ENCODE measurements at regions not wholly inside any gene's neighbourhood (a gene's known extent, or its start where the extent isn't known, plus 50 kb on each side); places are given as distances from the start of the nearest gene placed in this dataset.

DNA sequence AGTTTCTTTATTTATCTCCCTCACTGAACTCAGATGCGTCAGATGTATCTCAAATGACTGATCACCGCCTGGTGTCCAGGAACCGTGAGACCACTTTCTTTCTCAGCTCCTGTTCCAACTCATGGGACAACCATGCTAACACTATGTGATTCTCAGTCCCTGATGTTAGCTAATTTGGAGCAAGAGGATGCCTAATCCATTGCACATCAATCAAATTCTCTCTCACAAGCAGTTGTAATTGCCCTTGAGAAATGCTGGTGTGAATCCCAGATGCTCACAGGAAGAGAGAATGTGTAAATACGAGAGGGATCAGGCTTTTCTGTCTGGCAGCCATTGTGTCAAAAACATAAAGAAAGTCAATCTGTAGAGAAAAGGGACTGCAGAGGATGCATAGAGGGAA is 134.9 kb downstream of the WSCD1 start:
- no peaks in the 10 kb centered on the region for H3K4me1 Mint-ChIP-seq
- no peaks in the 10 kb centered on the region for H3K27me3 Mint-ChIP-seq
- no peaks in the 10 kb centered on the region for H3K9me3 Mint-ChIP-seq
- no peak for DNase-seq
- no peak overlapping the region for H3K27ac Mint-ChIP-seq
- no peak overlapping the region for H3K4me3 Mint-ChIP-seq
- intact Hi-C loops (cut with micrococcal nuclease) = no loop called here
- no peaks in the 10 kb centered on the region for H3K36me3 Mint-ChIP-seq (ENCODE audit: low read depth)

DNA sequence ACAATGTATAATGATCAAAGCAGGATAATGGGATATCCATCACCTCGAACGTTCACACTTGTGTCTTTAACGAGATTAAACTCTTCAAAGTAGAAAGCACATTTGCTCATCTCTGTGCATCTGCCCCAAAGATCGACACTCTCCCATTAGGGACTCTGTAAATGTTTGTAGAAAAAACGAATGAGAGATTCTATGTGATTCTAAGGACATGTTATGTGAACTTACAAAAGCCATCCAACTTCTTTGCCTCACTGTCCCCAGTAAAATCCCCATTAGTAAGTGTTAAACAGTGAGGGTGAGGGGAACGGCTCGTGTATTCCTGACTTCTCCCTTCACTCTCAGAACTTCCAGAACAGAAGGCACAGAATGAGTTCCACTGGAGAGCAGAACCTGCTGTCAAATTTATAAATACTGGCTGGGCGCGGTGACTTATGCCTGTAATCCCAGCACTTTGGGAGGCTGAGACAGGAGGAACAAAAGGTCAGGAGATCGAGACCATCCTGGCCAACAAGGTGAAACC is 134.1 kb downstream of the WSCD1 start:
- Mint-ChIP-seq H3K27ac (no peak overlapping the region), H3K4me1 (no peaks in the 10 kb centered on the region), H3K4me3 (no peak overlapping the region), H3K27me3 (no peaks in the 10 kb centered on the region), H3K36me3 (ENCODE audit: low read depth) (no peaks in the 10 kb centered on the region), H3K9me3 (no peaks in the 10 kb centered on the region)
- DNase-seq = no peak
- intact Hi-C loops (cut with micrococcal nuclease) = no loop called here

DNA sequence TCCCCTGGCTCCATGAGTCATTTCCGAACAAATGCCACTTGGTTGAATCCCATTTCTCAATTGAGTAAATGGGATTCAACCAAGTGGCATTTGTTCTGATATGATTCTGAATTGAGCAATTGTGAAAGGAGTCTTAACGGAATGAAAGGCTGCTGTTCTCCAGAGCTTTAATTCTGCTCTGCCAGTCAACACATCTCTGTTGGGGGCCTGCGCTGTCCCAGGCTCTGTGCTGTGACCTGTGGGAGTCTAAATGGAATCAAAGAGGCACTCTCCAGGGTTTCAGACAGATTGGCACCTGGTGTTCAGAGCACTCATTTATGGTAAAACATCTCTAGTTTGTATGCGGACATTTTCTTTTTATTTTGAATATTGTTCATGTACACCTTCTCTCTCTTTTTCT is 126.2 kb downstream of the WSCD1 start:
- no peaks in the 10 kb centered on the region for H3K4me1 Mint-ChIP-seq
- no peak for DNase-seq
- no peak overlapping the region for H3K27ac Mint-ChIP-seq
- peaks cover 6% of the 10 kb centered on the region for H3K9me3 Mint-ChIP-seq
- intact Hi-C loops (cut with micrococcal nuclease) = no loop called here
- peaks cover 4% of the 10 kb centered on the region for H3K36me3 Mint-ChIP-seq (ENCODE audit: low read depth)
- no peak overlapping the region for H3K4me3 Mint-ChIP-seq
- no peaks in the 10 kb centered on the region for H3K27me3 Mint-ChIP-seq

DNA sequence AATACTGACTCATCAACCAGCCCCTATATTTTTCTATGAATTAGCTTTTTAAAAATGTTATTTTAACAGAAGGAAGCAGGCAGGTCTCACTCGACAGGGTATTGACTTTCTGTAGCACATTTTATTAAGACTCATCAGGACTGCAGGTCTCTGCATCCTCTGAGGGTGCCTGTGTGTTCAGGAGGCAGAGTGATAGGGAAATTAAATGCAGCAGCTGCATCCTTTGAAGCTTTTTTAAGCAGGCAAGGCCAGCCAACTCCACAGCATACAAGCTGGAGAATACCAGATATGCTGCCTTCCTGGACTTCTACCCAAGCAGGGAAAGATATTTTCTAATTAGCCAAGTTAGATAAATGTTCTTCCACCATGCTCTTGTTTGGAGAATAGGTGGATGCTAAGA is 124.9 kb downstream of the WSCD1 start:
- Mint-ChIP-seq H3K4me1 (no peaks in the 10 kb centered on the region), H3K9me3 (peaks cover 6% of the 10 kb centered on the region), H3K36me3 (ENCODE audit: low read depth) (peaks cover 4% of the 10 kb centered on the region), H3K4me3 (no peak overlapping the region), H3K27me3 (no peaks in the 10 kb centered on the region), H3K27ac (no peak overlapping the region)
- intact Hi-C loops (cut with micrococcal nuclease) = no loop called here
- no peak for DNase-seq

DNA sequence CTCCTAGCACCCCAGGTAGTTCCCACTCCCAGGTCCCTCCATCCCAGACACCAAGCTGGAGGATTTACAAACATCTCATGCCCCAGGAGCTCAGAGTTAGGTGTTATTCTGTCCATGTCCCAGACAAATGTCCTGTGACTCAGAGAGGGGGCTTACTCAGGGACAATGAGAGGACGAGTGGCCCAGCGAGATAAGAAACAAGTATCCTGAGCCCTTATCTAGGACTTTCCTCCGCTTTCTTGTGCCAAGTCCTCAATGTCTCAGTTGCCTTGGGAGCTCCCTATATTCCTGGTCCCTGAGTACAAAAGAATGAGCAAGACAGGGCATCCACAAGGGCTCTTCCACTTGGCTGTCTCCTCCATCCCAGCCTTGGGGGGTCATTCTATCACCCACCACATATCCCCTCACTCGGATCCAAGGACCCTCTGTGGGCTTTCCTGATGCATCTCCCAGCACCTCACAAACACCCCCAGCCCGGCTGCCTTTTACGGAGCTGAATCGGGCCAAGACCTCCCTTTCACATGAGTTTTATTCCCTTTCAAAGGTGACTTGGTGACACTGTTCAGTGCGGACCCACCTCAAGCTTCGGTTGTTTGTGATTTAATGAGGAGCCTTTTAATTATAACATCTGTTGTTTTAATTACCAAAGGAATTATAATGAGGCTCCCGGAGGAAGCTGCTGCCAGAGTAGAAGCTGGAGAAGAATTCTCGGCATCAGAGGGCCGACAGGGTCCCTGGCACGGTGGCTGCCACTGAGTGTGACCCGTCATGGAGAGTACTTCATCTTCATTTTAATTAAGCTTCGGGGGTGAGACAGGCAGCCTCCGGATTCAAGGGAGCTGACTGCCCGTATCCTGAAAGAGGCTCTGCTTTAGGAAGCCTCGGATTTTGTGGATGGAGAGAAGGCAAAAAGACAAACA is 121.5 kb downstream of the WSCD1 start:
- H3K27ac Mint-ChIP-seq = no peak overlapping the region
- peaks cover 6% of the 10 kb centered on the region for H3K9me3 Mint-ChIP-seq
- no peaks in the 10 kb centered on the region for H3K27me3 Mint-ChIP-seq
- intact Hi-C loops (cut with micrococcal nuclease) = no loop called here
- no peak for DNase-seq
- H3K4me3 Mint-ChIP-seq = no peak overlapping the region
- H3K36me3 Mint-ChIP-seq (ENCODE audit: low read depth) = peaks cover 4% of the 10 kb centered on the region
- no peaks in the 10 kb centered on the region for H3K4me1 Mint-ChIP-seq

DNA sequence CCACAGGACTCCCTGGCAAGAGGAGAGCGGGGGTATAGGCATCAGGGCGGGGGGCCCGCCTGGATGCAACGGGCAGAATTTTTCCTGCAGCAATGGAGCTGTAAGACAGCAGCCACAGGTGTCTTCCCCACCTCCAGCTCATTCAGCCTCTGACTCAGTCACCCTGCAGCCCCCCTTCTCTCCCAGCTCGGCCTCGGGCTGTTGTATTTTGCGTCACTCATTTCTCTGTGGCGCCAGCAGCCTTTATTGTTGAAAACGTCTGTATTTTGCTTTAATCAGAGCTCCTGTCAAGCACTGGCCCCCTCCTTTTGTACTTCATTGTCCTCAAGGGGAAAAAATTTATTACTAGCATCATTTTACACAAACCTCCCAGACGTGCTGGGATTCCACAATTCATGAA is 117.7 kb downstream of the WSCD1 start:
- H3K9me3 Mint-ChIP-seq = no peaks in the 10 kb centered on the region
- intact Hi-C loops (cut with micrococcal nuclease) = no loop called here
- H3K4me1 Mint-ChIP-seq = no peaks in the 10 kb centered on the region
- no peak for DNase-seq
- H3K4me3 Mint-ChIP-seq = no peak overlapping the region
- no peak overlapping the region for H3K27ac Mint-ChIP-seq
- H3K27me3 Mint-ChIP-seq = peaks cover 3% of the 10 kb centered on the region
- no peaks in the 10 kb centered on the region for H3K36me3 Mint-ChIP-seq (ENCODE audit: low read depth)

DNA sequence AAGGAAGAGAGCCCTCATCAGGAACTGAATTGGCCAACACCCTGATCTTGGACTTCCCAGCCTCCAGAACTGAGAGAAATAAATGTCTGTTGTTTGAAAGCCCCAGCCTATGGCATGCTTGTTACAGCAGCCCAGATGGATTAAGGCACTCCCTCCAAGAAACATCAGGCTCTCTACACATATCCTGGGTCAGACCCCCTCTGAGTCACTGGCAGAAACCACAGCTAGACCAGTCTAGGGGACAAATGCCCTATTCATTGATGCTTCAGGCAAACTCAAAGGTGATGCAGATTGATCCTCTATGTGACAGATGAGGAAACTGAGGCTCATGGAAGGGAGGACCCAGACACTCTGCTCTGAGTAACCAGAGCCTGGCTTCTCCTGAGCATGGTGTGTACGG is 116.8 kb downstream of the WSCD1 start:
- Mint-ChIP-seq H3K9me3 (no peaks in the 10 kb centered on the region), H3K27me3 (peaks cover 3% of the 10 kb centered on the region), H3K27ac (no peak overlapping the region), H3K4me3 (no peak overlapping the region), H3K4me1 (no peaks in the 10 kb centered on the region), H3K36me3 (ENCODE audit: low read depth) (no peaks in the 10 kb centered on the region)
- no peak for DNase-seq
- intact Hi-C loops (cut with micrococcal nuclease) = no loop called here

DNA sequence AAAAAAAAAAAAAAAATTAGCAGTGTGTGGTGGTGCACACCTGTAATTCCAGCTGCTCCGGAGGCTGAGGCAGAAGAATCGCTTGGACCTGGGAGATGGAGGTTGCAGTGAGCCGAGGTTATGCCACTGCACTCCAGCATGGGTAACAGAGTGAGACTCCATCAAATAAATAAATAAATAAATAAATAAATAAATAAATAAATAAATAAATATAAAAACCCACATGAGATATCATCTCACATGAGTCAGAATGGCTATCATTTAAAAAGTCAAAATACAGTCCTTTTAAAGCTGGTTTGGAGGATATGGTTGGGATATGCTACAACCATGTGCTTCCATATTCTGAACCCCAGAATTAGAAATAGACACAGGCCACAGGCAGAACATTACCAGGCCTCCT is 114.3 kb downstream of the WSCD1 start:
- H3K9me3 Mint-ChIP-seq = no peaks in the 10 kb centered on the region
- H3K27ac Mint-ChIP-seq = no peak overlapping the region
- H3K4me1 Mint-ChIP-seq = no peaks in the 10 kb centered on the region
- no peak for DNase-seq
- intact Hi-C loops (cut with micrococcal nuclease) = no loop called here
- H3K4me3 Mint-ChIP-seq = no peak overlapping the region
- H3K36me3 Mint-ChIP-seq (ENCODE audit: low read depth) = no peaks in the 10 kb centered on the region
- H3K27me3 Mint-ChIP-seq = peaks cover 3% of the 10 kb centered on the region

DNA sequence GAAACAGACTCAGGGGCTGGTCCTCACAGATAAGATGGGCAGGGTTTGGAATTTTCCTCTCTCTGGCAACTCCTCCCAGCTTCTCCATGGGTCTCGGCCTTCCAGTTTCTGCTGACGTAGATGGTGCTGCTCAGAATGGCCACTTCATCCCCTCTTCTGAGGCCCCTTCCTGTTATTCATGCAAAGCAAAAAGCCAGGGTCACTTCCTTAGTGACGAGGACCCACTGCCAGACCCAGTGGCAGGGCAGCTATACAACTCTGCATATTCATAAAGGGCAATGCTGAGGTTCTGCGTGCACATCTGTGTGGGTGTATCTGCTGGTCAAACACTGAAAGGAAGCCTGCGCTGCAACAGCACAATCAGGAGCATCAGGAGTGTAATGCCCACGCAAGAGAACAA is 108.8 kb downstream of the WSCD1 start:
- no peaks in the 10 kb centered on the region for H3K9me3 Mint-ChIP-seq
- DNase-seq = no peak
- H3K27ac Mint-ChIP-seq = no peak overlapping the region
- no peak overlapping the region for H3K4me3 Mint-ChIP-seq
- no peaks in the 10 kb centered on the region for H3K4me1 Mint-ChIP-seq
- intact Hi-C loops (cut with micrococcal nuclease) = no loop called here
- no peaks in the 10 kb centered on the region for H3K36me3 Mint-ChIP-seq (ENCODE audit: low read depth)
- H3K27me3 Mint-ChIP-seq = no peaks in the 10 kb centered on the region

DNA sequence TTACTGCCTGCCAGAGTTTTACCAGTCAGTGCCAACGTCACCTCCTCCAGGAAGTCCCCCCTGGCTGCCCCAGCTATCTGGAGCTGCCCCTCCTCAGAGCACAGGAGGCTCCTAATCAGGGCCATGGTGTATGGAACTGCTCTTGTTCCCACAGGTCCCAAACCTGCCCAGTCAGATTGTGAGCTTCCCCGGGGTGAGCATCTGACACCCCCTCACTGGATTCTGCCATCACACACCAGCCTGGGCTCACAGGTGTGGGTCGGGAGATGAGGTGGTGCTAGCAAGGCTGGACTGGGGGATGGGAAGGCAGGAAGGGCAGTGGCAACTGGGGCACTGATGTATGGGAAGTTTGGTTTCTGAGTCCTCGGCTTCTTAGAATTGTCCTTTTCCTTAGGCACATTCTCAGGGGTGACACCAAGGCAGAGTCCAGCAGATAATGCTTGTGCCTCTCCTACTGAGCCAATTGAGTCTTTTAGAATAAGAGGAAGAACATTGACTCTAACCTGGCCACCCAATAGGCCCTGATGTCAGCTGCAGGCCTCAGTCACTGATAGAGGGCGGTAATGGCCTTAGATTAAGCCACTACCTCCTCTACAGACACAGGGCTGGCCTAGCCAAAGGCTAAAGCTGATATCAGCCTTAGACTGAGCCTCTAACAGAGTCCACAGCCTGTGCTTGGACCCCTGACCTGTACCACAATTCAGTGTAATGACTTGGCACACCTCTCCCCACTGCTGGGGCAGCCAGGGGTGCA is 107.9 kb downstream of the WSCD1 start:
- no peaks in the 10 kb centered on the region for H3K27me3 Mint-ChIP-seq
- H3K36me3 Mint-ChIP-seq (ENCODE audit: low read depth) = no peaks in the 10 kb centered on the region
- intact Hi-C loops (cut with micrococcal nuclease) = no loop called here
- no peak for DNase-seq
- H3K4me1 Mint-ChIP-seq = no peaks in the 10 kb centered on the region
- H3K27ac Mint-ChIP-seq = no peak overlapping the region
- H3K4me3 Mint-ChIP-seq = no peak overlapping the region
- H3K9me3 Mint-ChIP-seq = no peaks in the 10 kb centered on the region
